OCI-LY7 (cell line): ENCODE measurements at regions not wholly inside any gene's neighbourhood (a gene's known extent, or its start where the extent isn't known, plus 50 kb on each side); places are given as distances from the start of the nearest gene placed in this dataset.

Experiments
- BruUV-seq: library from RNA; stranded (reverse); fragments of 400-500 nt; replicated peaks from 2 replicates; lab custom pipeline; 2021; lab: Mats Ljungman, UMichigan
- CTCF ChIA-PET: fragments of 300-600 bp; sonication (Branson Sonifier 250); formaldehyde crosslinking; loops from one replicate; lab custom pipeline; 2022; ENCODE audit warnings: antibody characterized with exemption; ENCODE audit not compliant: unreplicated experiment; lab: Charles Lee
- POLR2A ChIA-PET: fragments of 300-600 bp; sonication (Branson Sonifier 250); formaldehyde crosslinking; loops from one replicate; lab custom pipeline; 2022; ENCODE audit warnings: antibody characterized with exemption; lab: Charles Lee
- DNase-seq: peaks from one replicate; pipeline ENCODE4 v3.0.0-alpha.2; 2015; ENCODE audit warnings: low spot score
- H2AFZ ChIP-seq: fragments of 200-600 bp; sonication (generic), shearing (Covaris generic); 2 replicates; pipeline ENCODE4 v1.6.1; 2014; ENCODE audit warnings: mild to moderate bottlenecking, antibody characterized with exemption, low read length, moderate library complexity
- H3K27ac ChIP-seq: fragments of 200-600 bp; sonication (generic); 2 replicates; pipeline ENCODE4 v1.5.1; 2014; ENCODE audit warnings: mixed run types, low read depth, mild to moderate bottlenecking, moderate library complexity, low read length, inconsistent platforms; ENCODE audit not compliant: poor library complexity, severe bottlenecking
- H3K36me3 ChIP-seq: fragments of 200-600 bp; sonication (generic); 2 replicates; pipeline ENCODE4 v1.6.1; 2014; ENCODE audit warnings: mild to moderate bottlenecking, antibody characterized with exemption, low read length, moderate library complexity, mixed read lengths; ENCODE audit not compliant: insufficient read depth
- H3K4me1 ChIP-seq: fragments of 200-600 bp; sonication (generic); 2 replicates; pipeline ENCODE4 v1.5.1; 2014; ENCODE audit warnings: mild to moderate bottlenecking, low read length; ENCODE audit not compliant: insufficient read depth, poor library complexity, severe bottlenecking
- H3K4me2 ChIP-seq: fragments of 200-600 bp; sonication (generic); 2 replicates; pipeline ENCODE4 v1.6.1; 2014; ENCODE audit warnings: mild to moderate bottlenecking, low read length
- H3K4me3 ChIP-seq: fragments of 200-600 bp; sonication (generic); 2 replicates; pipeline ENCODE4 v1.5.1; 2014; ENCODE audit warnings: mild to moderate bottlenecking, low read depth, low read length; ENCODE audit not compliant: poor library complexity, severe bottlenecking
- H3K79me2 ChIP-seq: fragments of 200-600 bp; sonication (generic); 2 replicates; pipeline ENCODE4 v1.6.1; 2016; ENCODE audit warnings: low read depth, mild to moderate bottlenecking, low read length, moderate library complexity, mixed read lengths; ENCODE audit not compliant: insufficient read depth
- H3K9me2 ChIP-seq: fragments of 200-600 bp; sonication (generic); 2 replicates; pipeline ENCODE4 v1.6.1; 2016; ENCODE audit warnings: mild to moderate bottlenecking, low read length, mixed read lengths; ENCODE audit not compliant: insufficient read depth
- H3K9me3 ChIP-seq: fragments of 200-600 bp; sonication (generic); 2 replicates; pipeline ENCODE4 v1.6.1; 2014; ENCODE audit warnings: mild to moderate bottlenecking, mixed run types, low read length, mixed read lengths
- H4K20me1 ChIP-seq: fragments of 200-600 bp; sonication (generic); 2 replicates; pipeline ENCODE4 v1.6.1; 2014; ENCODE audit warnings: mild to moderate bottlenecking, antibody characterized with exemption, low read length, moderate library complexity, mixed read lengths; ENCODE audit not compliant: insufficient read depth
- EZH2phosphoT487 ChIP-seq: fragments of 200-600 bp; sonication (generic); IDR thresholded peaks from 2 replicates; pipeline ENCODE4 v1.6.1; 2018; ENCODE audit warnings: low read depth, borderline replicate concordance, mild to moderate bottlenecking, mixed run types, antibody characterized with exemption, low read length, moderate library complexity, mixed read lengths
- intact Hi-C: fragments of 100-400 bp; cut with micrococcal nuclease; formaldehyde crosslinking; loops from one replicate; pipeline ENCODE4 v1.10.0; 2022; ENCODE audit not compliant: unreplicated experiment
- TF ChIP-seq, protein P1 (sequence below): fragments of 200-600 bp; sonication (generic); conservative IDR thresholded peaks from 2 replicates; pipeline ENCODE4 v1.5.1; 2014; ENCODE audit warnings: mild to moderate bottlenecking, antibody characterized with exemption, low read length, moderate library complexity, mixed read lengths

DNA sequence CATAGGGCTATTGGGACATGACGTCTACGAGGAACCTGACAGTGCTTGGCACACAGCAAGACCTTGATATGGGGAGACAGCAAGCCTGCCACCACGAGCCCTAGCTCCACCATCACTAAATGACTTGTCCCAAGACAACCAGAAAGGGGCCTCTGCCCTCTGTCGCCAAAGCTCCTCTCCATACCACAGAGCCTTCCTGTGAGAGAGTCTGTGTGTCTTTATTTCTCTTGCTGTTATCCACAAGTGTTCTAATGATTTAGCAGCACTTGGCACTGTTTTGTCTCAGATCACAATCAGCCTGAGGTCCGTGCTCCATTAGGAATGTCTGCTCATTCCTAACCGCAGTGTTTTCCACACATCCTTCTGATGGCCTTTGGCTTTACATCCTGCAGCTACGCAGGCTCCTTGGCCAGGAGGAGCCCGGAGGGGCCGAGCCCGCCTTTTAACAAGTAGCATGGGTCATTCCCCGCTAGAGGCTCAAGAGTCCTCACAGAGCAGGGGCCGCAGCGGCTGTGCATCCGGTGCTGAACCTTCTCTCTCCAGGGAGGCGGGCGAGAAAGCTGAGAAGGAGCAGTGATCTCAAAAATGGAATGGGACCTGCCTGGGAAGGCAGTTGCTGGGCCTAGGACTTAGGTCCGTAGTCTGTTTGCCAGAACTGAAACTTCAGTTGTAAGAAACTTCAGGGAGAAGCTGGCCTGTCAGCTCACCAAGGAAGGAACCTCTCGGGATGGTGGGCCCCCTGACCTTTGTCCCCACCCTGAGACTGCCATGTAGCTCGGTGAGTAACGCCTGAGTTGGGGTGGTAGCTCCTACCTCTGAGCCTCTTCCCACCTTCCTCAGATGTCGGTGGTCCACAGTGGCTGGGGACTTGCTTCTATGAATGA lies 61.1 kb upstream of the HMGB1 start:
- H3K4me3 ChIP-seq: no peak overlapping the region
- no TSS peak for BruUV-seq
- no peaks in the 10 kb centered on the region for H3K36me3 ChIP-seq
- no peak for TF ChIP-seq EZH2phosphoT487
- TF ChIP-seq, protein P1, sequence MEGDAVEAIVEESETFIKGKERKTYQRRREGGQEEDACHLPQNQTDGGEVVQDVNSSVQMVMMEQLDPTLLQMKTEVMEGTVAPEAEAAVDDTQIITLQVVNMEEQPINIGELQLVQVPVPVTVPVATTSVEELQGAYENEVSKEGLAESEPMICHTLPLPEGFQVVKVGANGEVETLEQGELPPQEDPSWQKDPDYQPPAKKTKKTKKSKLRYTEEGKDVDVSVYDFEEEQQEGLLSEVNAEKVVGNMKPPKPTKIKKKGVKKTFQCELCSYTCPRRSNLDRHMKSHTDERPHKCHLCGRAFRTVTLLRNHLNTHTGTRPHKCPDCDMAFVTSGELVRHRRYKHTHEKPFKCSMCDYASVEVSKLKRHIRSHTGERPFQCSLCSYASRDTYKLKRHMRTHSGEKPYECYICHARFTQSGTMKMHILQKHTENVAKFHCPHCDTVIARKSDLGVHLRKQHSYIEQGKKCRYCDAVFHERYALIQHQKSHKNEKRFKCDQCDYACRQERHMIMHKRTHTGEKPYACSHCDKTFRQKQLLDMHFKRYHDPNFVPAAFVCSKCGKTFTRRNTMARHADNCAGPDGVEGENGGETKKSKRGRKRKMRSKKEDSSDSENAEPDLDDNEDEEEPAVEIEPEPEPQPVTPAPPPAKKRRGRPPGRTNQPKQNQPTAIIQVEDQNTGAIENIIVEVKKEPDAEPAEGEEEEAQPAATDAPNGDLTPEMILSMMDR: no peak
- H3K9me2 ChIP-seq: no peaks in the 10 kb centered on the region
- no peaks in the 10 kb centered on the region for H4K20me1 ChIP-seq
- H3K27ac ChIP-seq: no peak overlapping the region
- H2AFZ ChIP-seq: no peak overlapping the region
- no peak overlapping the region for H3K4me2 ChIP-seq
- ChIA-PET CTCF (interaction anchor here (1.5 kb wide), 1 partner anchor 394 kb away, joined by 3 read pairs; no protein-coding TSS in a partner anchor), POLR2A (no interaction called here)
- H3K79me2 ChIP-seq: no peaks in the 10 kb centered on the region
- intact Hi-C loops: no loop called here
- no peaks in the 10 kb centered on the region for H3K4me1 ChIP-seq
- no peak for DNase-seq
- H3K9me3 ChIP-seq: no peaks in the 10 kb centered on the region

- no TSS peak for BruUV-seq
- Histone ChIP-seq H3K9me3 (no peaks in the 10 kb centered on the region), H3K36me3 (no peaks in the 10 kb centered on the region), H2AFZ (no peak overlapping the region), H4K20me1 (no peaks in the 10 kb centered on the region), H3K79me2 (no peaks in the 10 kb centered on the region), H3K27ac (no peak overlapping the region), H3K9me2 (no peaks in the 10 kb centered on the region), H3K4me1 (no peaks in the 10 kb centered on the region), H3K4me3 (no peak overlapping the region), H3K4me2 (no peak overlapping the region)
- TF ChIP-seq, protein P1: no peak
- POLR2A ChIA-PET: interaction anchor here (0.7 kb wide), 1 partner anchor 147 kb away, joined by 4 read pairs; no protein-coding TSS in a partner anchor
- CTCF ChIA-PET: no interaction called here
- DNase-seq: no peak
- intact Hi-C loops: no loop called here
These were observed 63.5 kb upstream of the HMGB1 start for GRCh38 chr13:30529085-30529834.
